IMR-90 (cell line): ENCODE measurements at regions not wholly inside any gene's neighbourhood (a gene's known extent, or its start where the extent isn't known, plus 50 kb on each side); places are given as distances from the start of the nearest gene placed in this dataset.

ENCODE experiments used
- ATAC-seq: fragments of 200-7000 bp; cut with Tn5 transposase; 2 replicates; pipeline ENCODE4 v1.9.1; 2020; ENCODE audit warnings: low read depth, mild to moderate bottlenecking, moderate library complexity
- BruUV-seq: library from RNA; stranded (reverse); fragments of 400-500 nt; replicated peaks from 2 replicates; lab custom pipeline; 2021; lab: Mats Ljungman, UMichigan
- CTCF ChIA-PET: fragments of 300-600 bp; formaldehyde crosslinking; extraction: SDS; loops from one replicate; lab custom pipeline; 2021; ENCODE audit warnings: antibody characterized with exemption; lab: Yijun Ruan, JAX
- POLR2A ChIA-PET: fragments of 300-600 bp; sonication (Branson Sonifier 250); formaldehyde crosslinking; loops from one replicate; lab custom pipeline; 2022; ENCODE audit warnings: antibody characterized with exemption; ENCODE audit not compliant: unreplicated experiment; lab: Charles Lee
- DNase-seq: peaks from one replicate; pipeline ENCODE4 v3.0.0; 2013
- H2AFZ ChIP-seq: replicated peaks from 2 replicates; pipeline ENCODE3; 2013; ENCODE audit warnings: low read length, mild to moderate bottlenecking; ENCODE audit not compliant: poor library complexity
- H2AK5ac ChIP-seq: 2 replicates; pipeline ENCODE4 v1.6.1; 2013; ENCODE audit warnings: low read depth, low read length, inconsistent platforms
- H2AK9ac ChIP-seq: replicated peaks from 2 replicates; pipeline ENCODE3; 2013; ENCODE audit warnings: mild to moderate bottlenecking, low read depth, low read length, moderate library complexity; ENCODE audit not compliant: poor library complexity
- H2BK120ac ChIP-seq: 2 replicates; pipeline ENCODE4 v1.6.1; 2013; ENCODE audit warnings: low read depth, low read length, inconsistent platforms
- H2BK15ac ChIP-seq: 3 replicates; pipeline ENCODE4 v1.6.1; 2013; ENCODE audit warnings: low read depth, low read length, inconsistent platforms
- H2BK20ac ChIP-seq: 2 replicates; pipeline ENCODE4 v1.6.1; 2013; ENCODE audit warnings: low read depth, mild to moderate bottlenecking, inconsistent platforms, low read length, moderate library complexity
- H2BK5ac ChIP-seq: 2 replicates; pipeline ENCODE4 v1.6.1; 2013; ENCODE audit warnings: mild to moderate bottlenecking, low read depth, low read length, inconsistent platforms; ENCODE audit not compliant: poor library complexity, severe bottlenecking
- H3K14ac ChIP-seq: replicated peaks from 2 replicates; pipeline ENCODE4 v1.6.1; 2013; ENCODE audit warnings: low read depth, low read length, inconsistent platforms
- H3K18ac ChIP-seq: 2 replicates; pipeline ENCODE4 v1.6.1; 2013; ENCODE audit warnings: low read depth, low read length, control low read depth
- H3K23ac ChIP-seq: 2 replicates; pipeline ENCODE4 v1.6.1; 2013; ENCODE audit warnings: low read depth, low read length, inconsistent platforms
- H3K27ac ChIP-seq: 2 replicates; pipeline ENCODE4 v1.5.1; 2013; ENCODE audit warnings: mild to moderate bottlenecking, control low read depth, low read length; ENCODE audit not compliant: insufficient read depth
- H3K27me3 ChIP-seq: 2 replicates; pipeline ENCODE4 v1.6.1; 2013; ENCODE audit warnings: low read length; ENCODE audit not compliant: control insufficient read depth, insufficient read depth
- H3K36me3 ChIP-seq: 2 replicates; pipeline ENCODE4 v1.6.1; 2013; ENCODE audit warnings: low read length, mixed read lengths; ENCODE audit not compliant: control insufficient read depth, insufficient read depth
- H3K4ac ChIP-seq: 2 replicates; pipeline ENCODE4 v1.6.1; 2013; ENCODE audit warnings: low read depth, low read length, inconsistent platforms
- H3K4me1 ChIP-seq: 2 replicates; pipeline ENCODE4 v1.6.1; 2013; ENCODE audit warnings: low read length, mixed read lengths; ENCODE audit not compliant: control insufficient read depth, insufficient read depth
- H3K4me2 ChIP-seq: 2 replicates; pipeline ENCODE4 v1.6.1; 2013; ENCODE audit warnings: low read depth, mild to moderate bottlenecking, control low read depth, low read length, moderate library complexity
- H3K4me3 ChIP-seq: 2 replicates; pipeline ENCODE4 v1.5.1; 2013; ENCODE audit warnings: low read depth, mild to moderate bottlenecking, control low read depth, low read length, moderate library complexity; ENCODE audit not compliant: insufficient read depth
- H3K56ac ChIP-seq: 2 replicates; pipeline ENCODE4 v1.6.1; 2013; ENCODE audit warnings: low read length, inconsistent platforms; ENCODE audit not compliant: insufficient read depth; ENCODE audit errors: extremely low read depth
- H3K79me1 ChIP-seq, 2 experiments: 2 replicates each; pipeline ENCODE4 v1.6.1; 2013; ENCODE audit warnings: low read length in 2 of 2, inconsistent platforms in 1 of 2, low read depth in 1 of 2
- H3K9ac ChIP-seq: 2 replicates; pipeline ENCODE4 v1.6.1; 2013; ENCODE audit warnings: low read depth, low read length, control low read depth
- H3K9me1 ChIP-seq: 2 replicates; pipeline ENCODE4 v1.6.1; 2013; ENCODE audit warnings: low read length, inconsistent platforms; ENCODE audit not compliant: insufficient read depth
- H3K9me3 ChIP-seq: 2 replicates; pipeline ENCODE4 v1.6.1; 2013; ENCODE audit warnings: low read length; ENCODE audit not compliant: control insufficient read depth, insufficient read depth
- H4K20me1 ChIP-seq: 2 replicates; pipeline ENCODE4 v1.6.1; 2013; ENCODE audit warnings: low read length, inconsistent platforms; ENCODE audit not compliant: insufficient read depth
- H4K5ac ChIP-seq: 2 replicates; pipeline ENCODE4 v1.6.1; 2013; ENCODE audit warnings: mild to moderate bottlenecking, low read depth, low read length, control low read depth
- H4K8ac ChIP-seq, 2 experiments: 2 replicates each; pipeline ENCODE4 v1.6.1; 2013; ENCODE audit warnings: low read depth in 2 of 2, low read length in 2 of 2, control low read depth in 1 of 2, inconsistent platforms in 1 of 2
- H4K91ac ChIP-seq: 2 replicates; pipeline ENCODE4 v1.6.1; 2013; ENCODE audit warnings: low read depth, low read length, inconsistent platforms; ENCODE audit not compliant: insufficient read depth
- CHD1 ChIP-seq: IDR thresholded peaks from 2 replicates; pipeline ENCODE4 v1.6.1; 2012; ENCODE audit warnings: low read depth, low read length, improper control_type of control experiment
- FOS ChIP-seq: fragments of 150-350 bp; IDR thresholded peaks from 2 replicates; pipeline ENCODE4 v1.6.1; 2016; ENCODE audit warnings: low read depth, low read length
- MAFK ChIP-seq: IDR thresholded peaks from 2 replicates; pipeline ENCODE4 v1.6.1; 2012; ENCODE audit warnings: low read depth, low read length, improper control_type of control experiment
- MAZ ChIP-seq: IDR thresholded peaks from 2 replicates; pipeline ENCODE4 v1.6.1; 2012; ENCODE audit warnings: low read depth, mild to moderate bottlenecking, low read length, improper control_type of control experiment, moderate library complexity, borderline replicate concordance
- MXI1 ChIP-seq: IDR thresholded peaks from 2 replicates; pipeline ENCODE4 v1.6.1; 2012; ENCODE audit warnings: low read depth, mild to moderate bottlenecking, low read length, moderate library complexity, borderline replicate concordance
- NFE2L2 ChIP-seq: fragments of 150-350 bp; IDR thresholded peaks from 2 replicates; pipeline ENCODE4 v1.6.1; 2016; ENCODE audit warnings: low read depth, mild to moderate bottlenecking, low read length
- POLR2A ChIP-seq: IDR thresholded peaks from 2 replicates; pipeline ENCODE4 v1.6.1; 2012; ENCODE audit warnings: mild to moderate bottlenecking, low read depth, low read length
- RAD21 ChIP-seq: IDR thresholded peaks from 2 replicates; pipeline ENCODE4 v1.6.1; 2012; ENCODE audit warnings: low read length, improper control_type of control experiment
- SMC3 ChIP-seq: fragments of 150-350 bp; IDR thresholded peaks from 2 replicates; pipeline ENCODE4 v1.6.1; 2016; ENCODE audit warnings: low read depth, mild to moderate bottlenecking, antibody characterized with exemption, low read length, moderate library complexity
- WGBS, 2 experiments: methylation state at CpG; one replicate each; pipeline versions ENCODE4 v1.1.5 to v1.1.7; 2013; ENCODE audit warnings: missing lambda C conversion rate in 2 of 2; ENCODE audit not compliant: insufficient read length in 1 of 2; ENCODE audit errors: extremely low coverage in 2 of 2; 5-methylcytosine and 5-hydroxymethylcytosine counted together
- dilution Hi-C: fragments of 300-500 bp; cut with HindIII; formaldehyde crosslinking; loops from one replicate; pipeline ENCODE4 v1.14.3; 2018; ENCODE audit warnings: low sequenced_read_pairs; ENCODE audit not compliant: unreplicated experiment
- in situ Hi-C: fragments of 300-500 bp; cut with MboI; formaldehyde crosslinking; loops from 3 replicates; pipeline ENCODE4 v1.14.3; 2019; ENCODE audit warnings: low sequenced_read_pairs, inconsistent platforms, mixed read lengths
- intact Hi-C: fragments of 100-400 bp; cut with micrococcal nuclease; formaldehyde crosslinking; loops from 2 replicates; pipeline ENCODE4 v1.10.0; 2022
- TF ChIP-seq, protein P1 (sequence below): conservative IDR thresholded peaks from 2 replicates; pipeline ENCODE4 v1.5.1; 2012; ENCODE audit warnings: mild to moderate bottlenecking, low read depth, low read length, improper control_type of control experiment

DNA sequence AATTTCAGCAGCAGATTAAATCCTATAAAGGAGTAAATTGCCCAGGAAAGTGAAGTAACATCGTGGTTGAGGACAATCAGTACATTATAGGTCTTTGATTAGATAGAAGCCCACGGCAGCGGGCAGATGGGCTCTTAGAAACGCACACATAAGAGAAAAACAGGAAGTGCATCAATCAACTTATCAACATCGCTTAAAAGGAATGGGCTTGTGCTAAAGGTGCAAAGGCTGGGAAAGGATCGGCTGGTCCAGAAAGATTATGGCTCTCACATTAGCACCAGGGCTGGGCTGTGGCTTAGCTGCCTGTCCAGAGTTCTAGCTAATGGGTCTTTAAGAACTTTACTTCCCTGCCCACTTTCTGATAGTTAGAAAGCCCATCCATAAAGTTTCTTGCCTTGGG is 292.0 kb upstream of the TNRC6C start:
- Histone ChIP-seq H2BK15ac (no peak overlapping the region), H4K8ac (no peak overlapping the region), H3K4me2 (no peak overlapping the region), H3K9ac (no peak overlapping the region), H3K56ac (no peak overlapping the region), H2BK20ac (no peak overlapping the region), H3K18ac (no peak overlapping the region), H3K27ac (no peak overlapping the region), H3K4me1 (no peaks in the 10 kb centered on the region), H2AK9ac (no peak overlapping the region), H3K14ac (no peak overlapping the region), H3K36me3 (no peaks in the 10 kb centered on the region), H4K91ac (no peak overlapping the region), H3K4ac (no peak overlapping the region), H2AK5ac (no peak overlapping the region), H3K9me3 (peaks cover 3% of the 10 kb centered on the region; the same call in 1 of the 2 replicates), H4K20me1 (no peaks in the 10 kb centered on the region), H3K23ac (no peak overlapping the region), H3K9me1 (no peaks in the 10 kb centered on the region), H4K5ac (no peak overlapping the region), H3K27me3 (peaks cover 4% of the 10 kb centered on the region), H2AFZ (no peak overlapping the region), H3K4me3 (no peak overlapping the region), H3K79me1 (no peaks in the 10 kb centered on the region), H2BK5ac (no peak overlapping the region), H2BK120ac (no peak overlapping the region)
- DNase-seq (no peak), ATAC-seq (no peak)
- BruUV-seq, result no TSS peak
- dilution Hi-C loops, result no loop called here
- POLR2A ChIA-PET, result no interaction called here
- no peak for TF ChIP-seq CHD1
- TF ChIP-seq, protein P1, sequence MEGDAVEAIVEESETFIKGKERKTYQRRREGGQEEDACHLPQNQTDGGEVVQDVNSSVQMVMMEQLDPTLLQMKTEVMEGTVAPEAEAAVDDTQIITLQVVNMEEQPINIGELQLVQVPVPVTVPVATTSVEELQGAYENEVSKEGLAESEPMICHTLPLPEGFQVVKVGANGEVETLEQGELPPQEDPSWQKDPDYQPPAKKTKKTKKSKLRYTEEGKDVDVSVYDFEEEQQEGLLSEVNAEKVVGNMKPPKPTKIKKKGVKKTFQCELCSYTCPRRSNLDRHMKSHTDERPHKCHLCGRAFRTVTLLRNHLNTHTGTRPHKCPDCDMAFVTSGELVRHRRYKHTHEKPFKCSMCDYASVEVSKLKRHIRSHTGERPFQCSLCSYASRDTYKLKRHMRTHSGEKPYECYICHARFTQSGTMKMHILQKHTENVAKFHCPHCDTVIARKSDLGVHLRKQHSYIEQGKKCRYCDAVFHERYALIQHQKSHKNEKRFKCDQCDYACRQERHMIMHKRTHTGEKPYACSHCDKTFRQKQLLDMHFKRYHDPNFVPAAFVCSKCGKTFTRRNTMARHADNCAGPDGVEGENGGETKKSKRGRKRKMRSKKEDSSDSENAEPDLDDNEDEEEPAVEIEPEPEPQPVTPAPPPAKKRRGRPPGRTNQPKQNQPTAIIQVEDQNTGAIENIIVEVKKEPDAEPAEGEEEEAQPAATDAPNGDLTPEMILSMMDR, result no peak
- TF ChIP-seq SMC3, result no peak
- TF ChIP-seq RAD21, result no peak
- no peak for TF ChIP-seq MAFK
- TF ChIP-seq FOS, result no peak
- TF ChIP-seq NFE2L2, result no peak
- TF ChIP-seq MXI1, result no peak
- TF ChIP-seq POLR2A, result no peak
- no peak for TF ChIP-seq MAZ
- WGBS, 2 experiments, result 20% methylated on average over 2 of the region's 6 CpGs; no CpG with 5 or more reads in 1 of the 2 experiments
- intact Hi-C loops, result no loop called here
- CTCF ChIA-PET, result no interaction called here
- in situ Hi-C loops, result no loop called here
